AG10803 (cell line): ENCODE measurements at regions not wholly inside any gene's neighbourhood (a gene's known extent, or its start where the extent isn't known, plus 50 kb on each side); places are given as distances from the start of the nearest gene placed in this dataset.

Experiments
- DNase-seq: peaks from one replicate; pipeline ENCODE4 v3.0.0; 2010; ENCODE audit warnings: low read depth
- H3K4me3 ChIP-seq: 2 replicates; pipeline ENCODE4 v1.5.1; 2011; ENCODE audit warnings: mild to moderate bottlenecking, low read length, control low read depth
- TF ChIP-seq, protein P1 (sequence below): conservative IDR thresholded peaks from 2 replicates; pipeline ENCODE4 v1.5.1; 2011; ENCODE audit warnings: mild to moderate bottlenecking, low read length, control low read depth, inconsistent platforms

DNA sequence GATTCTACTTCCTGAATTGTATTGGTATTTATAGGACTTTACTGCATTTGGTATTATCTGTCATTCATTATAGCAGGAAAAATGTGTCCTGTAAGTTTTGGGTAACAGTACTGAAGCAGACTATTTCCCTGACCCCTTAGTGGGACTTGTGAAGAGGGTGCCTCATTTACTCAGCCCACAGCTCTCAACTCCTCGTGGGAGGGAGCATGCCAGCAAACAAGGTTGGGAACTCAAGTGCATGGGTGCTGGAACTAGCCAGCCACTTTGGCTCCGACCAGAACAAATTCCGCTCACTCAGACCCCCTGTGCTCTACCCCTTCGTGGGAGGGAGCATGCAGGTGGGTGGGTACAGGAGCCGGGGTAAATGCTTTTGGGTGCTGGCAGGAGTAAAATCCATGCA is 1773.5 kb upstream of the WWC1 start:
- H3K4me3 ChIP-seq = no peak overlapping the region
- TF ChIP-seq, protein P1, sequence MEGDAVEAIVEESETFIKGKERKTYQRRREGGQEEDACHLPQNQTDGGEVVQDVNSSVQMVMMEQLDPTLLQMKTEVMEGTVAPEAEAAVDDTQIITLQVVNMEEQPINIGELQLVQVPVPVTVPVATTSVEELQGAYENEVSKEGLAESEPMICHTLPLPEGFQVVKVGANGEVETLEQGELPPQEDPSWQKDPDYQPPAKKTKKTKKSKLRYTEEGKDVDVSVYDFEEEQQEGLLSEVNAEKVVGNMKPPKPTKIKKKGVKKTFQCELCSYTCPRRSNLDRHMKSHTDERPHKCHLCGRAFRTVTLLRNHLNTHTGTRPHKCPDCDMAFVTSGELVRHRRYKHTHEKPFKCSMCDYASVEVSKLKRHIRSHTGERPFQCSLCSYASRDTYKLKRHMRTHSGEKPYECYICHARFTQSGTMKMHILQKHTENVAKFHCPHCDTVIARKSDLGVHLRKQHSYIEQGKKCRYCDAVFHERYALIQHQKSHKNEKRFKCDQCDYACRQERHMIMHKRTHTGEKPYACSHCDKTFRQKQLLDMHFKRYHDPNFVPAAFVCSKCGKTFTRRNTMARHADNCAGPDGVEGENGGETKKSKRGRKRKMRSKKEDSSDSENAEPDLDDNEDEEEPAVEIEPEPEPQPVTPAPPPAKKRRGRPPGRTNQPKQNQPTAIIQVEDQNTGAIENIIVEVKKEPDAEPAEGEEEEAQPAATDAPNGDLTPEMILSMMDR = no peak
- no peak for DNase-seq

DNA sequence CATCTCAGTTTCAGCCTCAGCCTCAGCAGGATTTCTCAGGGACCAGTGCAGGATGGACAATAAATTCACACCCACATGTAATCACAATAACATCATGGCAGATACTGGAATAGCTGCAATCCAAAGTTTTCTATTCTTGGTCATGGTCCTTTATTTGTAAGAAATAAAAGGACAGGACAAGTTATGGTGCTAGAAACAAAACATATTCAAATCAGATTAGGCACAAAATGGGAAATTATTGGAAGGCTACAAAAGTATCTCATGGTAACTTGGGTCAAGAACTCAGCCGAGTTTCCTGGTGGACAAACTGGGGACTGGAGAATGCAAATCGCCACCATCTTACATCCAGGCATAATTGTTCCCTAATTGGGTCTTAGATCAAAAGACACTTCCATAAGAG is 1768.2 kb upstream of the WWC1 start:
- no peak overlapping the region for H3K4me3 ChIP-seq
- TF ChIP-seq, protein P1 = no peak
- DNase-seq = no peak

DNA sequence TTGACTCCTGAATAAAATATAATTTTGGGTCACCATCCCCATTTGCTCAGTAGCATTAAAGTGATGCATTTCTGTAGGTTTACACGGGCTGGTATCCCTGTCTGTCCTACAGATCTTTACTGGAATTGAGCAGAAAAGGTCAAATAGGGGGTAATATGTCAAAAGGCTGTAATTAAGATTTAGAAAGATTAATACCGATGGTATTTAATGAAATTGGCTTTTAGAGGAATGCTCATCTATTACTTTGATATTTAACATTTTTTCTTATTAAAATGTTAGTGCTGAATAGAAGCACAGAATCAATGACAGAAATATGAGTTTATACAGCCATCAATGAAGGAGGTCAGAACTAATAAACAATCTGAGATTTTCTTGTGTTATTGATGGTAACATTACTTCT is 1762.2 kb upstream of the WWC1 start:
- TF ChIP-seq, protein P1 = no peak
- H3K4me3 ChIP-seq = no peak overlapping the region
- DNase-seq = no peak

DNA sequence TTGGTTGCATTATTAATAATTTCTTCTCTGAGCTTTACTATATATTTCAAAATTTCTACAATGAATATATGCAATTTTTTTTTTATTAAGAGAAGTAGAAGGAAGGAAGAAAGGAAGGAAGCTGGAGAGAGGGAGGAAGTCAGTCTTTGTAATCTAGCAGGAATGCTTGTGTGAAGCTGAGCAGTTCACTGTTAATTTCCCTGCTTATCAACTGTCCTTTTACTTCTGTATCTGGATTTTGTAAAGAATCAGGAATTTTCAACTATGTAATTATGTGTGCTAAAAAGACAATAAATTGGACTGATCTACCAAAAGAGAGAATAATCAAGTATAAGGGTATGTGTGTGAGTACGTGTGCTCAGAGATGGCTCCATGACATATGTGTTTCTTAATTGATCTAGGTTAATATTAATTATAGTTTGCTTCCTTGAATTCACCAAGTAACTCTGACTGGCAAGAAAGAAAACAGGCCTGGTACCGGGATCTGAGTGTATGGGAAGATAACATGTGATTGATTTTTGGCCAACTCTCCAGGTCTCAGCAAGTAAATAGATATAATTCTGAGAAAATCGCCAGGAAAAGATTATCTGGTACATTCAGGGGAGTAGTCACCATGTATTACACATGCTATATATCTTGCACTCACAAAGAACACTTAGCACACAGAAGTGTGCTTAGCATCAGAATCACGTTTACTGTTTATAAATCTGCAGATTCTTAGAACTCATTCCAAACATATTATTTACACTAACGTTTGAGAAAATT is 1758.8 kb upstream of the WWC1 start:
- TF ChIP-seq, protein P1 = no peak
- H3K4me3 ChIP-seq = no peak overlapping the region
- DNase-seq = no peak

DNA sequence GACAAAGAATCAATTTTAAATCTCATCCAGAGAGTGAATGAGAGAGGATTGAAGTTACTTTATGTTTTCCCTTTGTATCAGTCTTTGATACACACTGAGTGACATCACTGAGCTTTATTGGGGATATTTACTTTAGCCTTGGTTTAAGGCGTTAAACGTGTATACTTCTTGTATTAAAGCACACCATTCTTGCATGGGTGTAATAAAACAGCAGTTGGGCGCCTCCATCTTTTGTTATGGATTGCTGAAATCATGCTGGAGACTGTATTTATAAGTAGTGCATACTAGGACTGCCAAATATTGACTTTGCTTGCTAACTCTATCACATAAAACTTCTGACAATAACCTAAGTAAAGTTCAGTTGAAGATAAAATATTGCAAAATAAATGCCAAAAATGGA is 1755.8 kb upstream of the WWC1 start:
- TF ChIP-seq, protein P1 = no peak
- DNase-seq = no peak

DNA sequence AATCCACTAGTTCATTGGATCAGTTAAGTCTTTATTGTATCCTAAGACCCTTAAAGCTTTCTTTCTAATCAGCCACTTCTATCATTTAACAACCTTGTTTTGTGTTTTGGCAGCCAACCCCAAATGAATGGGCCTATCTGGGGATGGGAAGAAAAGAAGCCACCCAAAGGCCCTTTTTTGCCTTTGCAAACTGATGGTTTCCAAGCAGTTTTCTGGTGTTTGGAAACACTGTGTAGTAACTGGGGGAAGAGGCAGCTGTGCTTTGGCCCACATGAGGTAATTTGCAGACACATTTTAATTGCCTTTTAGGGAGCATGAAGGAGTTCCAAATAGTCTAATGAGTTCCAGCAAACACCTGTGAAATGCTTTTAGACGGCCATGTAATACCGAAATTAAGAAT is 1751.3 kb upstream of the WWC1 start:
- TF ChIP-seq, protein P1 = no peak
- H3K4me3 ChIP-seq = no peak overlapping the region
- no peak for DNase-seq

More for the DNA sequence above, 1755.8 kb upstream of the WWC1 start:
- H3K4me3 ChIP-seq = no peak overlapping the region

DNA sequence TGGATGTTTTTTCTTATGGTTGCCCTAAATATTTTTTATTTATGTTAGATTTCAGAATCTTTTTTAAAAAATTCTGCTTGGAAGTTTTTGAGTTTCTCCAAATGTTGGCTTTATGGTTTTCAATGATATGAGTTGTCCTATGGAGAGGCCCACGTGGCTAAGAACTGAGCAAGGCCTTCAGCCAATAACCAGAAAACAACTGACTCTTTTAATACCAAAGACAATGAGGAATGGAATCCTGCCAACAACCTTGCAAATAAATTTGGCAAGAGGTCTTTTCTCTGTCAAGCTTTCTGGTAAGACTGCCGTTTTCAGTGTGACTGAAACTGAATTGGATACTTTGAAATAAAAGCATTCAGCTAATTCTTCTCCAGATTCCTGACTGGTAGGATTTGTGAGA is 1740.1 kb upstream of the WWC1 start:
- no peak overlapping the region for H3K4me3 ChIP-seq
- TF ChIP-seq, protein P1 = no peak
- DNase-seq = no peak
